MM.1S (cell line): ENCODE measurements at regions not wholly inside any gene's neighbourhood (a gene's known extent, or its start where the extent isn't known, plus 50 kb on each side); places are given as distances from the start of the nearest gene placed in this dataset.
"Not testable (repeated sequence)": the region's sequence is repeated elsewhere in the genome, so short reads cannot be mapped to it uniquely, and the experiment has no call there.

Experiments used
- DNase-seq: peaks from one replicate; pipeline ENCODE4 v3.0.0-alpha.2; 2015
- H2AFZ ChIP-seq: fragments of 300-600 bp; sonication (generic); 2 replicates; pipeline ENCODE4 v1.6.0; 2016; ENCODE audit warnings: antibody characterized with exemption, low read length
- H3F3A ChIP-seq: fragments of 300-600 bp; sonication (generic); 2 replicates; pipeline ENCODE4 v1.6.1; 2016; ENCODE audit warnings: mild to moderate bottlenecking, antibody characterized with exemption, low read length, moderate library complexity, mixed read lengths; ENCODE audit not compliant: insufficient read depth
- H3K27ac ChIP-seq: fragments of 300-600 bp; sonication (generic); 2 replicates; pipeline ENCODE4 v1.5.1; 2016; ENCODE audit warnings: mild to moderate bottlenecking, low read length
- H3K27me3 ChIP-seq: fragments of 300-600 bp; sonication (generic); replicated peaks from 2 replicates; pipeline ENCODE4 v1.6.0; 2016; ENCODE audit warnings: low read length; ENCODE audit not compliant: insufficient read depth
- H3K36me3 ChIP-seq: fragments of 300-600 bp; sonication (generic); replicated peaks from 2 replicates; pipeline ENCODE4 v1.6.1; 2016; ENCODE audit warnings: mild to moderate bottlenecking, low read length, mixed read lengths; ENCODE audit not compliant: insufficient read depth
- H3K4me1 ChIP-seq: fragments of 300-600 bp; sonication (generic); 2 replicates; pipeline ENCODE4 v1.6.1; 2016; ENCODE audit warnings: low read length, mixed read lengths
- H3K4me2 ChIP-seq: fragments of 300-600 bp; sonication (generic); 2 replicates; pipeline ENCODE4 v1.6.0; 2016; ENCODE audit warnings: low read depth, low read length
- H3K4me3 ChIP-seq: fragments of 300-600 bp; sonication (generic); 2 replicates; pipeline ENCODE4 v1.5.1; 2016; ENCODE audit warnings: low read length, mixed read lengths
- H3K79me2 ChIP-seq: fragments of 300-600 bp; sonication (generic); 2 replicates; pipeline ENCODE4 v1.6.1; 2016; ENCODE audit warnings: mixed run types, low read length, mixed read lengths
- H3K9ac ChIP-seq: fragments of 300-600 bp; sonication (generic); 2 replicates; pipeline ENCODE4 v1.6.1; 2016; ENCODE audit warnings: low read length, mixed read lengths
- H3K9me2 ChIP-seq: fragments of 300-600 bp; sonication (generic); replicated peaks from 2 replicates; pipeline ENCODE4 v1.6.1; 2016; ENCODE audit warnings: mild to moderate bottlenecking, low read length, mixed read lengths; ENCODE audit not compliant: insufficient read depth
- H3K9me3 ChIP-seq: fragments of 300-600 bp; sonication (generic); replicated peaks from 2 replicates; pipeline ENCODE4 v1.6.1; 2016; ENCODE audit warnings: mild to moderate bottlenecking, low read length, mixed read lengths; ENCODE audit not compliant: insufficient read depth
- H4K20me1 ChIP-seq: fragments of 300-600 bp; sonication (generic); 2 replicates; pipeline ENCODE4 v1.6.1; 2016; ENCODE audit warnings: mild to moderate bottlenecking, low read length, moderate library complexity, mixed read lengths; ENCODE audit not compliant: insufficient read depth
- CTCF ChIP-seq: fragments of 300-600 bp; sonication (generic); IDR thresholded peaks from 2 replicates; pipeline ENCODE4 v1.5.1; 2016; ENCODE audit warnings: antibody characterized with exemption, low read length, mixed read lengths
- EZH2 ChIP-seq: fragments of 300-600 bp; sonication (generic); optimal IDR thresholded peaks from 2 replicates; pipeline ENCODE3; 2017; ENCODE audit warnings: low read depth, mild to moderate bottlenecking, antibody characterized with exemption, low read length, mixed read lengths
- EZH2phosphoT487 ChIP-seq: fragments of 300-600 bp; sonication (generic); IDR thresholded peaks from 2 replicates; pipeline ENCODE4 v1.6.1; 2018; ENCODE audit warnings: antibody characterized with exemption, low read length

- Histone ChIP-seq H3F3A (no peaks in the 10 kb centered on the region), H4K20me1 (no peaks in the 10 kb centered on the region), H3K9ac (no peak overlapping the region), H3K4me3 (no peak overlapping the region), H3K79me2 (no peaks in the 10 kb centered on the region), H3K27ac (no peak overlapping the region), H3K9me3 (no peaks in the 10 kb centered on the region), H3K27me3 (no peaks in the 10 kb centered on the region), H3K4me1 (no peaks in the 10 kb centered on the region), H3K36me3 (no peaks in the 10 kb centered on the region), H2AFZ (no peak overlapping the region), H3K4me2 (no peak overlapping the region), H3K9me2 (no peaks in the 10 kb centered on the region)
- TF ChIP-seq EZH2phosphoT487 = no peak
- TF ChIP-seq CTCF = no peak
- no peak for TF ChIP-seq EZH2
- no peak for DNase-seq
Measured at GRCh38 chr6:12545619-12546409, 170.8 kb upstream of the PHACTR1 start.

GRCh38 chr6:12546410-12547002 lies 170.1 kb upstream of the PHACTR1 start:
- no peak overlapping the region for H3K27ac ChIP-seq
- no peak overlapping the region for H2AFZ ChIP-seq
- no peaks in the 10 kb centered on the region for H3K4me1 ChIP-seq
- no peaks in the 10 kb centered on the region for H3K79me2 ChIP-seq
- H3K36me3 ChIP-seq = no peaks in the 10 kb centered on the region
- H3K9ac ChIP-seq = no peak overlapping the region
- H3K4me3 ChIP-seq = no peak overlapping the region
- H3F3A ChIP-seq = no peaks in the 10 kb centered on the region
- no peaks in the 10 kb centered on the region for H3K9me3 ChIP-seq
- no peaks in the 10 kb centered on the region for H4K20me1 ChIP-seq
- no peaks in the 10 kb centered on the region for H3K27me3 ChIP-seq
- H3K9me2 ChIP-seq = no peaks in the 10 kb centered on the region
- no peak for DNase-seq
- TF ChIP-seq EZH2phosphoT487 = no peak
- TF ChIP-seq CTCF = no peak
- TF ChIP-seq EZH2 = no peak
- H3K4me2 ChIP-seq = no peak overlapping the region

GRCh38 chr6:12548526-12548925 lies 168.0 kb upstream of the PHACTR1 start:
- H4K20me1 ChIP-seq = no peaks in the 10 kb centered on the region
- no peaks in the 10 kb centered on the region for H3F3A ChIP-seq
- H3K9me3 ChIP-seq = no peaks in the 10 kb centered on the region
- no peaks in the 10 kb centered on the region for H3K36me3 ChIP-seq
- H3K27ac ChIP-seq = no peak overlapping the region
- no peaks in the 10 kb centered on the region for H3K79me2 ChIP-seq
- no peak overlapping the region for H2AFZ ChIP-seq
- H3K27me3 ChIP-seq = no peaks in the 10 kb centered on the region
- TF ChIP-seq CTCF (no peak), EZH2 (no peak), EZH2phosphoT487 (no peak)
- no peak overlapping the region for H3K9ac ChIP-seq
- H3K4me3 ChIP-seq = no peak overlapping the region
- DNase-seq = no peak
- no peaks in the 10 kb centered on the region for H3K4me1 ChIP-seq
- H3K4me2 ChIP-seq = no peak overlapping the region
- H3K9me2 ChIP-seq = no peaks in the 10 kb centered on the region

- H3K9me3 ChIP-seq, H4K20me1 ChIP-seq, DNase-seq, H3K4me3 ChIP-seq, H3K36me3 ChIP-seq, H3K27ac ChIP-seq, H3K4me1 ChIP-seq, H2AFZ ChIP-seq, H3K9me2 ChIP-seq, H3K4me2 ChIP-seq, H3K9ac ChIP-seq, H3K27me3 ChIP-seq, H3K79me2 ChIP-seq, H3F3A ChIP-seq: not testable (repeated sequence)
Measured at GRCh38 chr6:12549445-12549844, 167.1 kb upstream of the PHACTR1 start.

- not testable (repeated sequence) for H4K20me1 ChIP-seq, H3K27ac ChIP-seq, H2AFZ ChIP-seq, H3K36me3 ChIP-seq, H3K27me3 ChIP-seq, H3K9me3 ChIP-seq, H3F3A ChIP-seq, H3K9me2 ChIP-seq, H3K4me1 ChIP-seq, H3K9ac ChIP-seq, DNase-seq, H3K4me3 ChIP-seq, H3K4me2 ChIP-seq, H3K79me2 ChIP-seq
Measured at GRCh38 chr6:12554820-12555219, 161.7 kb upstream of the PHACTR1 start.
